Right cardiac atrium (tissue), 5 donors: ENCODE measurements at regions not wholly inside any gene's neighbourhood (a gene's known extent, or its start where the extent isn't known, plus 50 kb on each side); places are given as distances from the start of the nearest gene placed in this dataset.
"Not testable (repeated sequence)": the region's sequence is repeated elsewhere in the genome, so short reads cannot be mapped to it uniquely, and the experiment has no call there.

ENCODE experiments used
- ATAC-seq, 2 donors: fragments of 200-7000 bp; cut with Tn5 transposase; one replicate each; pipeline versions ENCODE4 v1.8.0 to v1.9.1; 2020; ENCODE audit warnings: moderate library complexity in 2 of 2, mild to moderate bottlenecking in 1 of 2
- DNase-seq, 3 donors: peaks; one replicate each; pipeline ENCODE4 v3.0.0-alpha.2; 2020
- H3K27ac ChIP-seq: one replicate; pipeline ENCODE4 v1.5.1; 2013; ENCODE audit warnings: mild to moderate bottlenecking, low read length, control low read depth, moderate library complexity
- H3K27me3 ChIP-seq: one replicate; pipeline ENCODE4 v1.6.1; 2013; ENCODE audit not compliant: control insufficient read depth, insufficient read depth
- H3K4me1 ChIP-seq: one replicate; pipeline ENCODE4 v1.6.1; 2013; ENCODE audit warnings: low read length; ENCODE audit not compliant: control insufficient read depth, insufficient read depth
- H3K4me3 ChIP-seq: one replicate; pipeline ENCODE4 v1.5.1; 2013; ENCODE audit warnings: low read length, control low read depth
- H3K9me3 ChIP-seq: one replicate; pipeline ENCODE4 v1.6.1; 2013; ENCODE audit warnings: low read length; ENCODE audit not compliant: control insufficient read depth
- WGBS: extraction: QIAGEN DNeasy Blood & Tissue Kit; methylation state at CpG from one replicate; pipeline ENCODE4 v1.1.7; 2013; 5-methylcytosine and 5-hydroxymethylcytosine counted together
- intact Hi-C, 4 donors: fragments of 100-400 bp; cut with DNase I; formaldehyde crosslinking; loops; one replicate each; pipeline versions ENCODE4 v1.11.0 to v1.14.0; 2022 to 2023
- donor health status: healthy with polysubstance abuse.
- donor health status: DM: no; HTN: yes; CAD: no.
- donor health status: DM: no; HTN: no; CAD: no.
- donor health status: DM: no; HTN: yes; CAD: no; lungs with severe emphysema.
- donor health status: DM: yes; HTN: yes; CAD: no.

- DNase-seq = peak in 2 of 3 donors; percentile 22 to 41
- not testable (repeated sequence) for ATAC-seq
- WGBS = 94% methylated on average over 16 of the region's 41 CpGs
Measured at GRCh38 chr1:228611707-228612106, 123.6 kb upstream of the RHOU start.

GRCh38 chr1:228622002-228622716 is 113.1 kb upstream of the RHOU start:
- H3K27me3 ChIP-seq, H3K4me1 ChIP-seq, H3K27ac ChIP-seq, intact Hi-C loops, H3K9me3 ChIP-seq, H3K4me3 ChIP-seq, ATAC-seq: not testable (repeated sequence)
- WGBS = 92% methylated on average over 20 of the region's 52 CpGs
- DNase-seq = peak; percentile 20 to 89 (median 78)

More at GRCh38 chr1:228611707-228612106, 123.6 kb upstream of the RHOU start:
- H3K9me3 ChIP-seq, H3K27ac ChIP-seq, H3K4me3 ChIP-seq, H3K27me3 ChIP-seq, intact Hi-C loops, H3K4me1 ChIP-seq: not testable (repeated sequence)

GRCh38 chr1:228626481-228626880 is 108.8 kb upstream of the RHOU start:
- H3K27me3 ChIP-seq, intact Hi-C loops, H3K4me1 ChIP-seq, H3K4me3 ChIP-seq, ATAC-seq, H3K27ac ChIP-seq, H3K9me3 ChIP-seq: not testable (repeated sequence)
- peak in 2 of 3 donors; percentile 14 to 28 for DNase-seq
- WGBS = 93% methylated on average over 19 of the region's 30 CpGs

GRCh38 chr1:228632858-228633257 is 102.4 kb upstream of the RHOU start:
- H3K27me3 ChIP-seq, intact Hi-C loops, H3K27ac ChIP-seq, H3K4me3 ChIP-seq, H3K9me3 ChIP-seq, ATAC-seq, H3K4me1 ChIP-seq: not testable (repeated sequence)
- DNase-seq = peak; percentile 45 to 93 (median 75)
- WGBS = 87% methylated on average over 14 of the region's 42 CpGs

GRCh38 chr1:228635304-228635703 is 100.0 kb upstream of the RHOU start:
- H3K27me3 ChIP-seq, ATAC-seq, H3K4me1 ChIP-seq, H3K27ac ChIP-seq, H3K9me3 ChIP-seq, intact Hi-C loops: not testable (repeated sequence)
- peak; percentile 69 to 89 (median 89) for DNase-seq
- peak overlapping the region; percentile 62 for H3K4me3 ChIP-seq
- 38% methylated on average over 40 of the region's 40 CpGs for WGBS

- ATAC-seq, intact Hi-C loops, H3K9me3 ChIP-seq, H3K4me1 ChIP-seq, H3K27ac ChIP-seq, H3K27me3 ChIP-seq: not testable (repeated sequence)
- H3K4me3 ChIP-seq = peak overlapping the region; percentile 29
- 18% methylated on average over 15 of the region's 39 CpGs for WGBS
- peak; percentile 34 to 82 (median 46) for DNase-seq
Measured at GRCh38 chr1:228637529-228637928, 97.8 kb upstream of the RHOU start.

- intact Hi-C loops = no loop called here
- peaks cover 2% of the 10 kb centered on the region for H3K4me1 ChIP-seq
- DNase-seq = peak; percentile 39 to 80 (median 70)
- no peak overlapping the region for H3K27ac ChIP-seq
- H3K4me3 ChIP-seq = peak overlapping the region; percentile 41
- ATAC-seq = peak; percentile 73 to 80
- H3K9me3 ChIP-seq = no peaks in the 10 kb centered on the region
- H3K27me3 ChIP-seq = no peaks in the 10 kb centered on the region
- under 1% methylated on average over 49 of the region's 49 CpGs for WGBS
Measured at GRCh38 chr1:228646717-228647522, 88.4 kb upstream of the RHOU start.

- H3K27ac ChIP-seq = no peak overlapping the region
- peak overlapping the region; percentile 41 for H3K4me3 ChIP-seq
- peak; percentile 78 for ATAC-seq
- H3K9me3 ChIP-seq = no peaks in the 10 kb centered on the region
- DNase-seq = peak; percentile 34 to 83 (median 78)
- intact Hi-C loops = no loop called here
- peaks cover 2% of the 10 kb centered on the region for H3K4me1 ChIP-seq
- H3K27me3 ChIP-seq = no peaks in the 10 kb centered on the region
- WGBS = 3% methylated on average over 67 of the region's 67 CpGs
Measured at GRCh38 chr1:228647523-228648444, 87.5 kb upstream of the RHOU start.

- DNase-seq (peak in 1 of 3 donors; percentile 37), ATAC-seq (no peak)
- WGBS = 63% methylated on average over 16 of the region's 16 CpGs
- Histone ChIP-seq H3K27ac (no peak overlapping the region), H3K4me1 (peaks cover 2% of the 10 kb centered on the region), H3K27me3 (no peaks in the 10 kb centered on the region), H3K4me3 (no peak overlapping the region), H3K9me3 (no peaks in the 10 kb centered on the region)
- intact Hi-C loops = no loop called here
Measured at GRCh38 chr1:228648647-228649383, 86.5 kb upstream of the RHOU start.

- intact Hi-C loops = no loop called here
- peaks cover 4% of the 10 kb centered on the region for H3K27me3 ChIP-seq
- peak in 2 of 3 donors; percentile 61 for DNase-seq
Measured at GRCh38 chr1:228650141-228650540, 85.1 kb upstream of the RHOU start.

More at GRCh38 chr1:228650141-228650540, 85.1 kb upstream of the RHOU start:
- Histone ChIP-seq H3K27ac (no peak overlapping the region), H3K4me3 (no peak overlapping the region), H3K4me1 (peaks cover 2% of the 10 kb centered on the region), H3K9me3 (no peaks in the 10 kb centered on the region)
- no peak for ATAC-seq
- 37% methylated on average over 23 of the region's 23 CpGs for WGBS
